PFSK-1 (cell line): ENCODE measurements at regions not wholly inside any gene's neighbourhood (a gene's known extent, or its start where the extent isn't known, plus 50 kb on each side); places are given as distances from the start of the nearest gene placed in this dataset.

Source experiments
- POLR2AphosphoS5 ChIP-seq: IDR thresholded peaks from 2 replicates; pipeline ENCODE4 v1.6.1; 2012; ENCODE audit warnings: low read depth, mild to moderate bottlenecking, control low read depth, low read length, moderate library complexity
- SIN3A ChIP-seq: IDR thresholded peaks from 2 replicates; pipeline ENCODE4 v1.6.1; 2012; ENCODE audit warnings: mild to moderate bottlenecking, low read length, moderate library complexity, borderline replicate concordance; ENCODE audit not compliant: insufficient read depth
- TAF1 ChIP-seq: IDR thresholded peaks from 2 replicates; pipeline ENCODE4 v1.6.1; 2012; ENCODE audit warnings: low read length, control low read depth, borderline replicate concordance; ENCODE audit not compliant: insufficient read depth
- TF ChIP-seq, protein P1 (sequence below), 2 experiments: IDR thresholded peaks; 2 replicates each; pipeline versions ENCODE4 v1.6.1 to v1.8.0; 2011 to 2012; ENCODE audit warnings: low read depth in 2 of 2, low read length in 2 of 2, control low read depth in 1 of 2, inconsistent platforms in 1 of 2, mild to moderate bottlenecking in 1 of 2, moderate library complexity in 1 of 2; ENCODE audit not compliant: insufficient read depth in 1 of 2

DNA sequence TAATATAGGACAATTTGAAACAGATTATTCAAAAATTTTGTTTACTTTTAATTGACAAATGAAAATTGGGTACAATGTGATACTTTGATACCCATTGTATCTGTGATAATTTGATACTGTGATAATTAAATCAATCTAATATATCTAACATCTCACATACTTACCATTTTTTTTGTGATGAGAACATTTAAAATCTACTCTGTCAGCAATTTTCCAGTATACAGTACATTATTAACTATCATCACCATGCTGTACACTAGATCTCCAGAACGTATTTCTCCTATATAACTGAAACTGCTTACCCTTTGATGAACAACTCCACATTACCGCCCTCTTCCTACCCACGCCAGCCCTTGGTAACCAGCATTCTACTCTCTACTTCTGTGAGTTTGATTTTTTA lies 139.7 kb upstream of the TFPI start:
- TF ChIP-seq SIN3A, result no peak
- no peak for TF ChIP-seq POLR2AphosphoS5
- TF ChIP-seq TAF1, result no peak
- TF ChIP-seq, protein P1, sequence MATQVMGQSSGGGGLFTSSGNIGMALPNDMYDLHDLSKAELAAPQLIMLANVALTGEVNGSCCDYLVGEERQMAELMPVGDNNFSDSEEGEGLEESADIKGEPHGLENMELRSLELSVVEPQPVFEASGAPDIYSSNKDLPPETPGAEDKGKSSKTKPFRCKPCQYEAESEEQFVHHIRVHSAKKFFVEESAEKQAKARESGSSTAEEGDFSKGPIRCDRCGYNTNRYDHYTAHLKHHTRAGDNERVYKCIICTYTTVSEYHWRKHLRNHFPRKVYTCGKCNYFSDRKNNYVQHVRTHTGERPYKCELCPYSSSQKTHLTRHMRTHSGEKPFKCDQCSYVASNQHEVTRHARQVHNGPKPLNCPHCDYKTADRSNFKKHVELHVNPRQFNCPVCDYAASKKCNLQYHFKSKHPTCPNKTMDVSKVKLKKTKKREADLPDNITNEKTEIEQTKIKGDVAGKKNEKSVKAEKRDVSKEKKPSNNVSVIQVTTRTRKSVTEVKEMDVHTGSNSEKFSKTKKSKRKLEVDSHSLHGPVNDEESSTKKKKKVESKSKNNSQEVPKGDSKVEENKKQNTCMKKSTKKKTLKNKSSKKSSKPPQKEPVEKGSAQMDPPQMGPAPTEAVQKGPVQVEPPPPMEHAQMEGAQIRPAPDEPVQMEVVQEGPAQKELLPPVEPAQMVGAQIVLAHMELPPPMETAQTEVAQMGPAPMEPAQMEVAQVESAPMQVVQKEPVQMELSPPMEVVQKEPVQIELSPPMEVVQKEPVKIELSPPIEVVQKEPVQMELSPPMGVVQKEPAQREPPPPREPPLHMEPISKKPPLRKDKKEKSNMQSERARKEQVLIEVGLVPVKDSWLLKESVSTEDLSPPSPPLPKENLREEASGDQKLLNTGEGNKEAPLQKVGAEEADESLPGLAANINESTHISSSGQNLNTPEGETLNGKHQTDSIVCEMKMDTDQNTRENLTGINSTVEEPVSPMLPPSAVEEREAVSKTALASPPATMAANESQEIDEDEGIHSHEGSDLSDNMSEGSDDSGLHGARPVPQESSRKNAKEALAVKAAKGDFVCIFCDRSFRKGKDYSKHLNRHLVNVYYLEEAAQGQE (IDR thresholded peaks at IDR 0.05; ENCODE audit: insufficient read depth in 1 of 2, low read depth in 2 of 2, low read length in 2 of 2), result no peak
